DOHH2 (cell line): ENCODE measurements at regions not wholly inside any gene's neighbourhood (a gene's known extent, or its start where the extent isn't known, plus 50 kb on each side); places are given as distances from the start of the nearest gene placed in this dataset.

Experiments
- H3F3A ChIP-seq: fragments of 200-600 bp; sonication (generic), shearing (Covaris generic); 2 replicates; pipeline ENCODE4 v1.6.0; 2016; ENCODE audit warnings: antibody characterized with exemption, mild to moderate bottlenecking; ENCODE audit not compliant: control insufficient read depth, insufficient read depth
- H3K27ac ChIP-seq: fragments of 200-600 bp; sonication (generic); 2 replicates; pipeline ENCODE4 v1.5.1; 2014; ENCODE audit warnings: low read depth, mild to moderate bottlenecking, low read length, moderate library complexity
- H3K27me3 ChIP-seq: fragments of 200-600 bp; sonication (generic); 2 replicates; pipeline ENCODE4 v1.6.1; 2014; ENCODE audit warnings: mild to moderate bottlenecking, low read length, mixed read lengths; ENCODE audit not compliant: control insufficient read depth
- H3K36me3 ChIP-seq: fragments of 200-600 bp; sonication (generic); 2 replicates; pipeline ENCODE4 v1.6.1; 2014; ENCODE audit warnings: mild to moderate bottlenecking, low read length, moderate library complexity, mixed read lengths; ENCODE audit not compliant: control insufficient read depth
- H3K4me1 ChIP-seq: fragments of 200-600 bp; sonication (generic); 2 replicates; pipeline ENCODE4 v1.6.1; 2014; ENCODE audit warnings: mild to moderate bottlenecking, low read length, mixed read lengths; ENCODE audit not compliant: control insufficient read depth
- H3K4me2 ChIP-seq: fragments of 200-600 bp; sonication (generic); 2 replicates; pipeline ENCODE4 v1.6.0; 2014; ENCODE audit warnings: mild to moderate bottlenecking, low read length, moderate library complexity
- H3K4me3 ChIP-seq: fragments of 200-600 bp; sonication (generic); 2 replicates; pipeline ENCODE4 v1.5.1; 2014; ENCODE audit warnings: mild to moderate bottlenecking, low read length, mixed read lengths
- H3K79me2 ChIP-seq: fragments of 200-600 bp; sonication (generic); 2 replicates; pipeline ENCODE4 v1.6.1; 2014; ENCODE audit warnings: mild to moderate bottlenecking, low read length, mixed read lengths; ENCODE audit not compliant: control insufficient read depth
- H3K9me2 ChIP-seq: fragments of 200-600 bp; sonication (generic); replicated peaks from 2 replicates; pipeline ENCODE4 v1.6.1; 2014; ENCODE audit warnings: mild to moderate bottlenecking, low read length, mixed read lengths; ENCODE audit not compliant: control insufficient read depth
- H3K9me3 ChIP-seq: fragments of 200-600 bp; sonication (generic); 2 replicates; pipeline ENCODE4 v1.6.1; 2014; ENCODE audit warnings: antibody characterized with exemption, low read length, mixed read lengths; ENCODE audit not compliant: control insufficient read depth, insufficient read depth
- H4K20me1 ChIP-seq: fragments of 200-600 bp; sonication (generic); 2 replicates; pipeline ENCODE4 v1.6.0; 2014; ENCODE audit warnings: low read depth, mild to moderate bottlenecking, antibody characterized with exemption, low read length, moderate library complexity; ENCODE audit not compliant: control insufficient read depth, insufficient read depth
- EZH2phosphoT487 ChIP-seq: fragments of 200-600 bp; sonication (generic); IDR thresholded peaks from 2 replicates; pipeline ENCODE4 v1.6.1; 2017; ENCODE audit warnings: borderline replicate concordance, mild to moderate bottlenecking, antibody characterized with exemption, low read length, moderate library complexity, mixed read lengths
- TF ChIP-seq, protein P1 (sequence below): fragments of 200-600 bp; sonication (generic); IDR thresholded peaks from one replicate; pipeline ENCODE4 v1.5.1; 2014; ENCODE audit warnings: antibody characterized with exemption, mild to moderate bottlenecking, low read depth, low read length; ENCODE audit not compliant: poor library complexity, severe bottlenecking

DNA sequence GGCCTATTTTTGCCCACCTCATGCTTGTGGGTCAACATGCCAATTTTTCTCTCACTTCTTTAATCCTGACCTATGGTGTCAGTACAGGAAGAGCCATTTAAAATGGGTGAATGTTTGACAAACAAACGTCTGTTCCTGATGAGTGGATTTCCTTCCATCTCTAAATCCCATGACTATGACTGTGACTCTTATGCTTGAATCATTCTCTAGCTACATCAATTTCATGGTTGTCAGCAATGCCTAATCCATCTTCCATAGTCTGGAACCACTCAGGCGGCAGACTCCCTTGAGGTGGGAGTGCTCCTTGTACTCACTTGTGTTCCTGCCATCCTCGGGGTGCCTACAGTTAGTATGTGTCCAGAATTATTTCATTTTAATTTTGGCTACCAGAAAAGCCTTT is 194.9 kb upstream of the RPS6KA3 start:
- no peaks in the 10 kb centered on the region for H3K79me2 ChIP-seq
- H3K9me3 ChIP-seq: no peaks in the 10 kb centered on the region
- no peaks in the 10 kb centered on the region for H4K20me1 ChIP-seq
- no peak overlapping the region for H3K4me2 ChIP-seq
- no peaks in the 10 kb centered on the region for H3K4me1 ChIP-seq
- H3K36me3 ChIP-seq: no peaks in the 10 kb centered on the region
- H3K27me3 ChIP-seq: no peaks in the 10 kb centered on the region; the same call in 1 of the 2 replicates
- no peaks in the 10 kb centered on the region for H3K9me2 ChIP-seq
- no peak overlapping the region for H3K27ac ChIP-seq
- H3K4me3 ChIP-seq: no peak overlapping the region
- TF ChIP-seq EZH2phosphoT487: no peak
- TF ChIP-seq, protein P1, sequence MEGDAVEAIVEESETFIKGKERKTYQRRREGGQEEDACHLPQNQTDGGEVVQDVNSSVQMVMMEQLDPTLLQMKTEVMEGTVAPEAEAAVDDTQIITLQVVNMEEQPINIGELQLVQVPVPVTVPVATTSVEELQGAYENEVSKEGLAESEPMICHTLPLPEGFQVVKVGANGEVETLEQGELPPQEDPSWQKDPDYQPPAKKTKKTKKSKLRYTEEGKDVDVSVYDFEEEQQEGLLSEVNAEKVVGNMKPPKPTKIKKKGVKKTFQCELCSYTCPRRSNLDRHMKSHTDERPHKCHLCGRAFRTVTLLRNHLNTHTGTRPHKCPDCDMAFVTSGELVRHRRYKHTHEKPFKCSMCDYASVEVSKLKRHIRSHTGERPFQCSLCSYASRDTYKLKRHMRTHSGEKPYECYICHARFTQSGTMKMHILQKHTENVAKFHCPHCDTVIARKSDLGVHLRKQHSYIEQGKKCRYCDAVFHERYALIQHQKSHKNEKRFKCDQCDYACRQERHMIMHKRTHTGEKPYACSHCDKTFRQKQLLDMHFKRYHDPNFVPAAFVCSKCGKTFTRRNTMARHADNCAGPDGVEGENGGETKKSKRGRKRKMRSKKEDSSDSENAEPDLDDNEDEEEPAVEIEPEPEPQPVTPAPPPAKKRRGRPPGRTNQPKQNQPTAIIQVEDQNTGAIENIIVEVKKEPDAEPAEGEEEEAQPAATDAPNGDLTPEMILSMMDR: no peak
- H3F3A ChIP-seq: no peaks in the 10 kb centered on the region

DNA sequence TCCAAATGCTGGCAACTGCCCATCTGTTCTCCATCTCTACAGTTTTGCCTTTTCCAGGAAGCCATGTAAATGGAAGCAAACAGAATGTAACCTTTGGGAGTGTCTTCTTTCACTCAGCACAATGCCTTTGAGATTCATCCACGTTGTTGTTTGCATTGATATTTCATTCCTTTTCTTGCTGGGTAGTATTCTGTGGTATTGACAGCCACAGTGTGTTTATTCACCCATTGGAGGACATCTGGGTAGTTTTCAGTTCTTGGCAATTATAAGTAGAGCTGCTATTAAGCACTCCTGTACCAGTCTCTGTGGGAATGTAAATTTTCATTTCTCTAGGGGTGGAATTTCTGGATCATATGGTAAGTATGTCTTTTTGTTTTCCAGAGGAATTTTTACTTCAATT is 194.3 kb upstream of the RPS6KA3 start:
- TF ChIP-seq, protein P1: no peak
- TF ChIP-seq EZH2phosphoT487: no peak
- Histone ChIP-seq H3K27ac (no peak overlapping the region), H3K9me2 (no peaks in the 10 kb centered on the region)

GRCh38 chrX:20459410-20460350 is 193.0 kb upstream of the RPS6KA3 start:
- TF ChIP-seq, protein P1: no peak
- TF ChIP-seq EZH2phosphoT487: no peak
- no peaks in the 10 kb centered on the region for H3F3A ChIP-seq
- H3K4me3 ChIP-seq: no peak overlapping the region
- H3K9me3 ChIP-seq: no peaks in the 10 kb centered on the region
- H3K79me2 ChIP-seq: no peaks in the 10 kb centered on the region
- H3K36me3 ChIP-seq: no peaks in the 10 kb centered on the region
- H3K9me2 ChIP-seq: no peaks in the 10 kb centered on the region
- H3K4me1 ChIP-seq: no peaks in the 10 kb centered on the region
- H3K27me3 ChIP-seq: no peaks in the 10 kb centered on the region; the same call in 1 of the 2 replicates
- H4K20me1 ChIP-seq: no peaks in the 10 kb centered on the region
- no peak overlapping the region for H3K4me2 ChIP-seq
- no peak overlapping the region for H3K27ac ChIP-seq

More for the DNA sequence above, 194.3 kb upstream of the RPS6KA3 start:
- Histone ChIP-seq H3K9me3 (no peaks in the 10 kb centered on the region), H4K20me1 (no peaks in the 10 kb centered on the region), H3K4me1 (no peaks in the 10 kb centered on the region), H3K36me3 (no peaks in the 10 kb centered on the region), H3K4me2 (no peak overlapping the region), H3K27me3 (no peaks in the 10 kb centered on the region; the same call in 1 of the 2 replicates), H3K79me2 (no peaks in the 10 kb centered on the region), H3K4me3 (no peak overlapping the region), H3F3A (no peaks in the 10 kb centered on the region)
